B cell (primary cell): ENCODE measurements at regions not wholly inside any gene's neighbourhood (a gene's known extent, or its start where the extent isn't known, plus 50 kb on each side); places are given as distances from the start of the nearest gene placed in this dataset.

ENCODE experiments used
- ATAC-seq: fragments of 200-7000 bp; cut with Tn5 transposase; one replicate; pipeline ENCODE4 v1.10.0; 2021; ENCODE audit warnings: low read depth, mild to moderate bottlenecking, moderate number of reproducible peaks, moderate library complexity
- CTCF ChIA-PET: fragments of 350-600 bp; sonication (Branson Sonifier 250); formaldehyde crosslinking; loops from one replicate; lab custom pipeline; 2021; ENCODE audit warnings: antibody characterized with exemption, inconsistent platforms; lab: Charles Lee
- POLR2A ChIA-PET: fragments of 350-600 bp; sonication (Branson Sonifier 250); formaldehyde crosslinking; loops from one replicate; lab custom pipeline; 2021; ENCODE audit warnings: antibody characterized with exemption; lab: Charles Lee
- DNase-seq: peaks from one replicate; pipeline ENCODE4 v3.0.0; 2013
- H2AFZ ChIP-seq: 2 replicates; pipeline ENCODE4 v1.6.1; 2012; ENCODE audit warnings: mild to moderate bottlenecking, low read depth, low read length; ENCODE audit not compliant: insufficient read depth, poor library complexity, severe bottlenecking
- H3K27ac ChIP-seq, 2 donors: 1 replicate in 1 of 2; 2 replicates in 1 of 2; pipeline ENCODE4 v1.5.1; 2012 to 2013; ENCODE audit warnings: low read length in 2 of 2, mild to moderate bottlenecking in 2 of 2, moderate library complexity in 1 of 2
- H3K27me3 ChIP-seq, 4 experiments: fragments of 200-600 bp in 1 of 4; sonication (generic) in 1 of 4; replicated peaks in 1 of 4; 1 replicate in 2 of 4; 2 replicates in 2 of 4; pipeline versions ENCODE4 v1.6.1 to v1.7.0; 2013 to 2016; ENCODE audit warnings: low read length in 3 of 4, mild to moderate bottlenecking in 2 of 4, mixed read lengths in 1 of 4, moderate library complexity in 1 of 4; ENCODE audit not compliant: insufficient read depth in 4 of 4, control insufficient read depth in 3 of 4; ENCODE audit errors: control extremely low read depth in 1 of 4
- H3K36me3 ChIP-seq, 2 experiments: replicated peaks in 1 of 2; 1 replicate in 1 of 2; 2 replicates in 1 of 2; pipeline versions ENCODE4 v1.6.1 to v1.7.1; 2013; ENCODE audit warnings: low read length in 1 of 2; ENCODE audit not compliant: insufficient read depth in 2 of 2, control insufficient read depth in 1 of 2; ENCODE audit errors: control extremely low read depth in 1 of 2, extremely low read depth in 1 of 2
- H3K4me1 ChIP-seq, 2 donors: fragments of 200-600 bp in 1 of 2; sonication (generic) in 1 of 2; 1 replicate in 1 of 2; 2 replicates in 1 of 2; pipeline versions ENCODE4 v1.5.1 to v1.6.1; 2013 to 2017; ENCODE audit warnings: low read length in 2 of 2; ENCODE audit not compliant: control insufficient read depth in 2 of 2, insufficient read depth in 2 of 2
- H3K4me2 ChIP-seq: replicated peaks from 2 replicates; pipeline ENCODE3; 2012; ENCODE audit warnings: mild to moderate bottlenecking, low read depth, low read length; ENCODE audit not compliant: poor library complexity, severe bottlenecking
- H3K4me3 ChIP-seq, 5 experiments: fragments of 200-600 bp in 1 of 5; sonication (generic) in 1 of 5; 1 replicate in 3 of 5; 2 replicates in 2 of 5; pipeline versions ENCODE4 v1.5.1 to v1.7.0; 2011 to 2016; ENCODE audit warnings: low read length in 4 of 5, mild to moderate bottlenecking in 4 of 5, low read depth in 2 of 5, control low read depth in 1 of 5, moderate library complexity in 1 of 5; ENCODE audit not compliant: insufficient read depth in 1 of 5; ENCODE audit errors: control extremely low read depth in 1 of 5, extremely low read depth in 1 of 5
- H3K79me2 ChIP-seq: fragments of 200-600 bp; sonication (generic); one replicate; pipeline ENCODE4 v1.6.0; 2016; ENCODE audit warnings: low read length; ENCODE audit not compliant: control insufficient read depth, insufficient read depth
- H3K9ac ChIP-seq: fragments of 200-600 bp; sonication (generic); 2 replicates; pipeline ENCODE4 v1.6.1; 2017; ENCODE audit warnings: mild to moderate bottlenecking, low read length, moderate library complexity
- H3K9me3 ChIP-seq, 3 donors: one replicate each; pipeline versions ENCODE4 v1.6.1 to v1.7.1; 2013; ENCODE audit warnings: low read length in 2 of 3; ENCODE audit not compliant: control insufficient read depth in 2 of 3, insufficient read depth in 1 of 3; ENCODE audit errors: control extremely low read depth in 1 of 3
- H4K20me1 ChIP-seq: 2 replicates; pipeline ENCODE4 v1.6.0; 2012; ENCODE audit warnings: mild to moderate bottlenecking, low read length; ENCODE audit not compliant: insufficient read depth, control insufficient read depth, poor library complexity, severe bottlenecking
- H3K27ac Mint-ChIP-seq: one replicate; pipeline ENCODE4 v1.8.0; 2021; ENCODE audit warnings: mixed read lengths
- H3K27me3 Mint-ChIP-seq: one replicate; pipeline ENCODE4 v1.8.0; 2021; ENCODE audit warnings: mixed read lengths
- H3K4me1 Mint-ChIP-seq: one replicate; pipeline ENCODE4 v1.8.0; 2021; ENCODE audit warnings: mixed read lengths
- H3K4me3 Mint-ChIP-seq: one replicate; pipeline ENCODE4 v1.8.0; 2021; ENCODE audit warnings: mixed read lengths
- H3K9me3 Mint-ChIP-seq: one replicate; pipeline ENCODE4 v1.8.0; 2022; ENCODE audit warnings: mixed read lengths; ENCODE audit not compliant: insufficient read depth
- CTCF ChIP-seq: fragments of 200-600 bp; IDR thresholded peaks from one replicate; pipeline ENCODE4 v1.8.0; 2022; ENCODE audit warnings: antibody characterized with exemption, mild to moderate bottlenecking
- EZH2 ChIP-seq: IDR thresholded peaks from 2 replicates; pipeline ENCODE4 v1.6.1; 2012; ENCODE audit warnings: borderline replicate concordance, low read depth, mild to moderate bottlenecking, moderate library complexity, low read length; ENCODE audit not compliant: insufficient read depth, poor library complexity, severe bottlenecking
- WGBS: methylation state at CpG from one replicate; pipeline ENCODE4 v1.1.5; 2013; ENCODE audit warnings: missing lambda C conversion rate; ENCODE audit not compliant: insufficient coverage; 5-methylcytosine and 5-hydroxymethylcytosine counted together
- intact Hi-C: fragments of 100-400 bp; cut with micrococcal nuclease; formaldehyde crosslinking; loops from one replicate; pipeline ENCODE4 v1.10.0; 2022

GRCh38 chr9:105141976-105142250 lies 102.5 kb upstream of the SLC44A1 start:
- Histone ChIP-seq H3K9ac (no peak overlapping the region), H3K36me3 (no peaks in the 10 kb centered on the region), H3K27me3 (no peaks in the 10 kb centered on the region), H3K4me1 (peaks cover 0 to 6% of the 10 kb centered on the region in 2 donors), H3K79me2 (no peaks in the 10 kb centered on the region), H3K4me3 (no peak overlapping the region), H2AFZ (no peak overlapping the region), H3K9me3 (peaks cover 0 to 4% (median 0%) of the 10 kb centered on the region in 3 donors), H4K20me1 (no peaks in the 10 kb centered on the region), H3K27ac (no peak overlapping the region), H3K4me2 (no peak overlapping the region)
- no peak for DNase-seq
- Mint-ChIP-seq H3K27ac (no peak overlapping the region), H3K9me3 (no peaks in the 10 kb centered on the region), H3K4me3 (no peak overlapping the region), H3K4me1 (peaks cover 5% of the 10 kb centered on the region), H3K27me3 (peaks cover 15% of the 10 kb centered on the region)
- no peak for ATAC-seq
- CTCF ChIA-PET, result interaction anchor here (0.9 kb wide), 2 partner anchors 10 to 279 kb away, joined by 3 read pairs; no protein-coding TSS in a partner anchor
- POLR2A ChIA-PET, result no interaction called here
- TF ChIP-seq CTCF (no peak), EZH2 (no peak)
- WGBS, result 100% methylated on average over 1 of the region's 1 CpG
- intact Hi-C loops, result no loop called here

- no peaks in the 10 kb centered on the region for H4K20me1 ChIP-seq
- peaks cover 0 to 4% (median 0%) of the 10 kb centered on the region in 3 donors for H3K9me3 ChIP-seq
- H3K27ac Mint-ChIP-seq, result no peak overlapping the region
- H3K9me3 Mint-ChIP-seq, result no peaks in the 10 kb centered on the region
- H3K9ac ChIP-seq, result no peak overlapping the region
- TF ChIP-seq CTCF, result no peak
- no peak for TF ChIP-seq EZH2
- H3K27me3 Mint-ChIP-seq, result peaks cover 15% of the 10 kb centered on the region
- no peak overlapping the region for H3K27ac ChIP-seq
- no peak overlapping the region for H3K4me2 ChIP-seq
- ChIA-PET POLR2A (no interaction called here), CTCF (interaction anchor here (1.5 kb wide), 1 partner anchor 280 kb away, joined by 3 read pairs; no protein-coding TSS in a partner anchor)
- 94% methylated on average over 2 of the region's 8 CpGs for WGBS
- H3K27me3 ChIP-seq, result no peaks in the 10 kb centered on the region
- no peak for DNase-seq
- peaks cover 5% of the 10 kb centered on the region for H3K4me1 Mint-ChIP-seq
- intact Hi-C loops, result no loop called here
- no peaks in the 10 kb centered on the region for H3K79me2 ChIP-seq
- H2AFZ ChIP-seq, result no peak overlapping the region
- peaks cover 0 to 6% of the 10 kb centered on the region in 2 donors for H3K4me1 ChIP-seq
- no peak overlapping the region for H3K4me3 ChIP-seq
- no peak for ATAC-seq
- no peaks in the 10 kb centered on the region for H3K36me3 ChIP-seq
- no peak overlapping the region for H3K4me3 Mint-ChIP-seq
Observed at GRCh38 chr9:105142406-105143135, 101.9 kb upstream of the SLC44A1 start.
